CD4-positive, alpha-beta T cell treated with Interleukin-21 for 1 hour (primary cell): ENCODE measurements at regions not wholly inside any gene's neighbourhood (a gene's known extent, or its start where the extent isn't known, plus 50 kb on each side); places are given as distances from the start of the nearest gene placed in this dataset.
"Not testable (repeated sequence)": the region's sequence is repeated elsewhere in the genome, so short reads cannot be mapped to it uniquely, and the experiment has no call there.

ENCODE experiments used
- DNase-seq: peaks from one replicate; pipeline ENCODE4 v3.0.0-alpha.2; 2020

- not testable (repeated sequence) for DNase-seq
Measured at GRCh38 chr15:22519213-22519612, 60.5 kb downstream of the GOLGA6L22 start.

GRCh38 chr15:22526537-22526936 is 67.8 kb downstream of the GOLGA6L22 start:
- not testable (repeated sequence) for DNase-seq

DNA sequence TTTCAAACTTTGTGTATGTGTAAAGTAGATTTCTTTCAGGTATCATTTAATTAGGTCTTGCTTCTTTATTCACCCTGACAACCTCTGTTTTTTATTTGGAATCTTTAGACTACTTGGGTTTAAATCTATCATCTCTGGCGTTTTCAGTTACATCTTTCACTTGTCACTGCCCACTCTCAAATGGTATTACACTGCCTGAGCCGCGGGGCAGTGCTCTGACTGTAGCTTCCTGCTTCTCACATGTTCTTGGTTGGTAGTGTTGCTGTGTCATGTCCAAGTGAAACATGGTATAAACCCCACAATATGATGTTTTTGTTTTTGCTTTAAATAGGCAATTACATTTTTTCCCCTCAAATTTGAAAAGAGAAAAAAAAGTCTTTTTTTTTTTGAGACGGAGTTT is 68.3 kb downstream of the GOLGA6L22 start:
- not testable (repeated sequence) for DNase-seq

- not testable (repeated sequence) for DNase-seq
Measured at GRCh38 chr15:22529200-22529599, 70.5 kb downstream of the GOLGA6L22 start.

DNA sequence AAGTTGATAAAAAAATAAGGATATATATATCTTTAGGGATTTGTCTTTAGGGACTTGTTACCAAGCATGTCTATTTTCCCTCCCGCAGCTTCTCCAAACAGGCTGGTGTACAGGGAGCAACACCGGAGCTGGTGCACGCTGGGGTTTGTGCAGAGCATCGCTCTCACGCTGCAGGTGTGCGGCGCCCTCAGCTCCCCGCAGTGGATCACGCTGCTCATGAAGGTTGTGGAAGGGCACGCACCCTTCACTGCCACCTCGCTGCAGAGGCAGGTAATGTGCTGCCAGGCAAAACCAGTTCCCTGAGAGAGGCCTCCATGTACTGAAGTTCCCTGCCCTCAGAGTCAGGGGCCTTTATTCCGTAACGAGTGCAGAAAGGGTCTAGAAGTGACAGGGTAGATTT is 101.0 kb downstream of the GOLGA6L22 start:
- DNase-seq, result not testable (repeated sequence)

- not testable (repeated sequence) for DNase-seq
Measured at GRCh38 chr15:22561716-22562115, 103.0 kb downstream of the GOLGA6L22 start.

DNA sequence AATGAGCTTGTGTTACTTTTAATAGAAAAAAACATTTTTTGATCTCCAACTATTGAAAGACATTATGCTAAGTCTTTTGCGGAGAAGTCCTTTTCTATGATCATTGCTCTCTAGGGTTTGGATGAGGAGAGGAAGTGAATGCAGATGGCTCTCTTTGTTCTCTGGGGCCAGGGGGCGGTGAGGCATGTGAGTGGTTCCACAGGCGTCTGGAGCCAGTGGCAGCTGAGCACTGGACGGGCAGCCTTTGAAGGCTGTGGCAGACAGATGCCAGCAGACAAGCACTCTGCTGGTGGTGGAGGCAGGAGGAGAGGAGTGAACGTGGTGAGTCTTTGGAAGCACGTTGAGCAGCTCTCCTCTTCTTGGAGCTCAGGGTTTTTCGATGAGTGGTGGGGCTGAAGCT is 107.8 kb downstream of the GOLGA6L22 start:
- not testable (repeated sequence) for DNase-seq

DNA sequence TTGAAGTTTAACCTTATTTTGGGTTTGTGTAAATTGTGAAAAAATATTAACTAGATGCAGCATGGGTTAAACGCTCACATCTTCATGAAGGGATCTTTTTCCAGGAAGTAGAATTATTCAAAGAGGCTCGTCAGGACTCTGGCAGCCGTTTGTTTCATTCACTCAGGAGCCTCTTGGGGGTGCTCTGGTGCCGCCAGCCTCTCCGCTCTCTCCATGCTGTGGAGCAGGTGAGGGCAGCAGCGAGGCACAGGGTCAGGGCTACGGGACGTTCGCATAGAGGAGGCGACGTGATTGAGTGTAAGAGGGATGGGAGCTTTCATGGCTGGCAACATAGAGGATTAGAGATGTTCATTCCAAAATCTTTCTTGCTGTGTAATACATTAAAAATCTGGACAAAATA is 110.8 kb downstream of the GOLGA6L22 start:
- not testable (repeated sequence) for DNase-seq

GRCh38 chr15:22572152-22572735 is 113.5 kb downstream of the GOLGA6L22 start:
- not testable (repeated sequence) for DNase-seq

- not testable (repeated sequence) for DNase-seq
Measured at GRCh38 chr15:22572792-22573191, 114.1 kb downstream of the GOLGA6L22 start.

GRCh38 chr15:22577828-22578227 is 119.1 kb downstream of the GOLGA6L22 start:
- DNase-seq, result not testable (repeated sequence)

DNA sequence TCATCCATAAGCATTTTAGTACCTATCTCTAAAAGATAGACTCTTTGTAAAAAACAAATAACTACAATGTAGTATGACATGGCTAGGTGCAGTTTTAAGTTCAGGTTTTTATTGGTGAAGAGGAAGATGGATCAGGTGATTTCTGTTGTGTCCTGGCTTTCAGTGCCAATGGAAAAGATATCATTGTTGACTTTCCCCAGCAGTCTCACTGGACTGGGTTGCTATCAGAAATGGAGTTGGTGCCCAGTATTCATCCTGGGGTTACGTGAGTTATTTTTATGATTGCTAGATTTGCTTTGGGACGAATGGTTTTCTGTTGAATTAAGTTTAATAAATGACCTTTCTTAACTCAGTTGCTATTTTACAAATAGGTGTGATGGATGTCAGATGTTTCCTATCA is 120.5 kb downstream of the GOLGA6L22 start:
- DNase-seq, result not testable (repeated sequence)

GRCh38 chr15:22587391-22587790 is 128.7 kb downstream of the GOLGA6L22 start:
- DNase-seq, result not testable (repeated sequence)

GRCh38 chr15:22598552-22598951 is 139.8 kb downstream of the GOLGA6L22 start:
- DNase-seq, result not testable (repeated sequence)

DNA sequence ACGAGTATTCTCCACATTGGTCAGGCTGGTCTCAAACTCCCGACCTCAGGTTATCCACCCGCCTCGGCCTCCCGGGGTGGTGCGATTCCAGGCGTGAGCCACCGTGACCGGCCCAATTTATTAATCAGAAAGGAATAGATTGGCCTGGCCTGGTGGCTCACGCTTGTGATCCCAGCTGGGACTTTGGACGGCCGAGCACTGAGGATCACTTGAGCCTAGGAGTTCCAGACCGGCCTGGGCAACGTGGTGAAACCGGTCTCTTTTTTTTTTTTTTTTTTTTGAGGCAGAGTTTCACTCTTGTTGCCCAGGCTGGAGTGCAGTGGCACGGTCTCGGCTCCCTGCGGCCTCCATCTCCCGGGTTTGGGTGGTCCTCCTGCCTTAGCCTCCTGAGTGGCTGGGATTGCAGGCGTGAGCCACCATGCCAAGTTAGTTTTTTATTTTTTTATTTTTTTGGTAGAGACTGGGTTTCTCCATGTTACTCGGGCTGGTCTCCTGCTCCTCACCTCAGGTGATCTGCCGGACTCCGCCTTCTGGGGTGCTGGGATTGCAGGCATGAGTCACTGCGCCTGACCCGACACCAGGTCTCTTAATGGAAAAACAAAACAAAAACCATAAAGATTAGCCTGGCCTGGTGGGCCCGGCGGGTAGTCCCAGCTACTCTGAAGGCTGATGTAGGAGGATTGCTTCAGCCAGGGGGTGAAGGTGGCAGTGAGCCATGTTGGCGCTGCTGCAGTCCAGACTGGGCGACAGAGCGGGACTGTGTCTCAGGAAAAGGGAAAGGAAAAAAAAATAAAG is 141.0 kb downstream of the GOLGA6L22 start:
- DNase-seq, result not testable (repeated sequence)

DNA sequence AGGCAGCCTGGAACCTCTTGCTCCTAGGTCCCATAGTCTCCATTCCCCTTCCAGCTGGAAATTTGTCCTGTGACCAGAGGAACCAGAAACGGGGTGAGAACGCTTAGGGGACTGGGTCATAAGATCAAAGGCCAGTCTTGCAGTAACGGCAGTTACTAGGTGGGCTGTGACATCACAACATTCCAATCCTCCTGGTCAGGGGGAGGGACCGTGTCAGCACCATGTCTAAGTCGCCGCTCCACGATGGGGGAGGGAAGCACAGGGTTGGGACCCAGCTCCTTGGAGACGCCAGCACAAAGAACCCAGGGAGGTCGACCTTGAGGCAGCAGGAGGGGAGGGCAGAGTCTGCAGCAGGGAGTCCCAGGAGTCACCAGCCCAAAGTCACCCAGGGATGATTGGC is 158.3 kb downstream of the GOLGA6L22 start:
- DNase-seq, result not testable (repeated sequence)

DNA sequence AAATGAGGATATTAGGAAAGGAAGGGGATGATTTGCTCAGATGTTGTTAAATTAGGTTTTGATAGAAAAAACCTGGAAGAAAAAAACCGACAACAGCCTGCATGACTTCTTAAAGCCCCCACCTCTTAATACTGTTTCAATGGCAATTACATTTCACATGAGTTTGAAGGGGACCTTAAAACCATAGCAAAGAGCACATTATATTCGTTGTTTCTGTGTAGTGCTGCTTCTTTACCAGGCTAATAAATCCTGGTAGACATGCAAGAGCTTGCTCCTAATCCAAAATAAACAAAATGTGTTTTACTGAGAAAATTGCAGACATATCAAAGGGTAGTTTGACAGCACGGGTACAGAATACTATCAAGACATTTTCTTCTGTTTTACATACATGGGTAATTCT is 154.7 kb upstream of the NIPA1 start:
- DNase-seq, result not testable (repeated sequence)

- DNase-seq, result not testable (repeated sequence)
Measured at GRCh38 chr15:22639983-22640382, 146.5 kb upstream of the NIPA1 start.

DNA sequence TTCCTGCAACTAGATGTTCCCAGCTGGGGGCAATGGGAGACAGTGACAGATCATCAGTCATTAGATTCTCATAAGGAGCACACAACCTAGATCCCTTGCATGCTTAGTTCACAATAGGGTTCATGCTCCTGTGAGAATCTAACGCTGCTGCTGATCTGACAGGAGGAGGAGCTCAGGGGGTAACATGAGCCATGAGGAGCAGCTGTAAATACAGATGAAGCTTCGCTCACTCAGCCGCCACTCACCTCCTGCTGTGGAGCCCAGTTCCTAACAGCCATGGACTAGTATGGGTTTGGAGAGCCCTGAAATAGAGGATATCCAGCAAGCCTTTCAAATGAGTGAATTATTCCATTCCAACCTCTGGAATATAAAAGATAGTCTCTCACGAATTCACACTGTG is 137.0 kb upstream of the NIPA1 start:
- not testable (repeated sequence) for DNase-seq

GRCh38 chr15:22651179-22651578 is 135.3 kb upstream of the NIPA1 start:
- DNase-seq, result not testable (repeated sequence)

GRCh38 chr15:22664294-22665058 is 122.0 kb upstream of the NIPA1 start:
- peak; percentile 34 for DNase-seq

DNA sequence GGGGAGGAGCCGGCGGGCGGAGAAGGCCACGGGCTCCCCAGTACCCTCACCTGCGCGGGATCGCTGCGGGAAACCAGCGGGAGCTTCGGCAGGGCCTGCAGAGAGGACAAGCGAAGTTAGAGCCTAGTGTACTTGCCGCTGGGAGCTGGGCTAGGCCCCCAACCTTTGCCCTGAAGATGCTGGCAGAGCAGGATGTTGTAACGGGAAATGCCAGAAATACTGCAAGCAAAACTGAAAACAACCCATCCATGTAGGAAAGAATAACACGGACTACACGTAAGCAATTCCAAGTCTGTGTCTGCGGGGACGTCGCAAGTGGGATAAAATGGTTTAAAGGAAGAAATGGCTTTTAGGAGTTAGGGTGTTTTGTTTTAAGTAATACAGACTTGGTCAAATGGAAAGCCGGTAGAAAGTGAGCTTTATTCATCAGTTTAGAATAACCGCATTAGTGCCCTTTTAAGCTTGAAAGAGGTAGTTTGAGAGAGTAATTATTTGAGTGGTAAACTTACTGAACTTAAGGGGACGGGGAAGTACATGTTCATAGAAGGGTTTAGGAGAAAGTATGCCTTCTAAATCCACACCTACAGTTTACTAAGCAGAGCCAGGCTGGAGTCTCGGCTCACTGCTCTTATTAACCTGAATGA is 121.3 kb upstream of the NIPA1 start:
- peak; percentile 17 for DNase-seq

DNA sequence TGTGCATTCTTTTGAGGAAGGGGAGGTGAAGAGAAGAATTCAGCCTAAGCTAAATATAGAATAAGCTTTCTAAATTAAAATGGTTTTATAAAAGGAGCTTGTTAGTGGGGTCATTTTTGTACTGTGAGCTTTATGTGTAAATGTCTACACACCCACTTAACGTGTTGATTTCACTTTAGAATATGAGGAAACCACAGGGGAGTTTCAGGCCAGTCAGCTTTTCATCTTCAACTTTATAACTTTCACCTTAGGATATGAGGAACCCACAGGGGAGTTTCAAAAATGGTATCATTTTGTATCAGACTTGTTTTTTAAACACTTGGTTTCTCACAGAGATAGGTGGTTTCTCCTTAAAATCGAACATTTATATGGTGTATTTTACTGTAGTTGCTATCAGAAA is 120.7 kb upstream of the NIPA1 start:
- DNase-seq, result peak; percentile 46
